ENCODE measurements at regions not wholly inside any gene's neighbourhood (a gene's known extent, or its start where the extent isn't known, plus 50 kb on each side); places are given as distances from the start of the nearest gene placed in this dataset.
"Not testable (repeated sequence)": the region's sequence is repeated elsewhere in the genome, so short reads cannot be mapped to it uniquely, and the experiment has no call there.

- TF ChIP-seq, protein P1, sequence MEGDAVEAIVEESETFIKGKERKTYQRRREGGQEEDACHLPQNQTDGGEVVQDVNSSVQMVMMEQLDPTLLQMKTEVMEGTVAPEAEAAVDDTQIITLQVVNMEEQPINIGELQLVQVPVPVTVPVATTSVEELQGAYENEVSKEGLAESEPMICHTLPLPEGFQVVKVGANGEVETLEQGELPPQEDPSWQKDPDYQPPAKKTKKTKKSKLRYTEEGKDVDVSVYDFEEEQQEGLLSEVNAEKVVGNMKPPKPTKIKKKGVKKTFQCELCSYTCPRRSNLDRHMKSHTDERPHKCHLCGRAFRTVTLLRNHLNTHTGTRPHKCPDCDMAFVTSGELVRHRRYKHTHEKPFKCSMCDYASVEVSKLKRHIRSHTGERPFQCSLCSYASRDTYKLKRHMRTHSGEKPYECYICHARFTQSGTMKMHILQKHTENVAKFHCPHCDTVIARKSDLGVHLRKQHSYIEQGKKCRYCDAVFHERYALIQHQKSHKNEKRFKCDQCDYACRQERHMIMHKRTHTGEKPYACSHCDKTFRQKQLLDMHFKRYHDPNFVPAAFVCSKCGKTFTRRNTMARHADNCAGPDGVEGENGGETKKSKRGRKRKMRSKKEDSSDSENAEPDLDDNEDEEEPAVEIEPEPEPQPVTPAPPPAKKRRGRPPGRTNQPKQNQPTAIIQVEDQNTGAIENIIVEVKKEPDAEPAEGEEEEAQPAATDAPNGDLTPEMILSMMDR (IDR thresholded peaks at IDR 0.05; ENCODE audit: low read depth, low read length): no peak
- DNase-seq: no peak
- no peaks in the 10 kb centered on the region for H3K36me3 ChIP-seq
- no peaks in the 10 kb centered on the region for H3K27me3 ChIP-seq (ENCODE audit: insufficient read depth, low read depth, severe bottlenecking)
- H3K4me3 ChIP-seq (ENCODE audit: low read depth, low read length): no peak overlapping the region
- H3K9me3 ChIP-seq (ENCODE audit: severe bottlenecking): no peaks in the 10 kb centered on the region
- H3K27ac ChIP-seq: no peak overlapping the region
Measured at GRCh38 chr7:80303315-80303714, 168.7 kb downstream of the GNAI1 start.

GRCh38 chr7:80302636-80303035 is 168.0 kb downstream of the GNAI1 start:
- no peak overlapping the region for H3K4me3 ChIP-seq (ENCODE audit: low read depth, low read length)
- no peak overlapping the region for H3K27ac ChIP-seq
- H3K27me3 ChIP-seq (ENCODE audit: insufficient read depth, low read depth, severe bottlenecking): no peaks in the 10 kb centered on the region
- H3K9me3 ChIP-seq (ENCODE audit: severe bottlenecking): no peaks in the 10 kb centered on the region
- H3K36me3 ChIP-seq: no peaks in the 10 kb centered on the region
- TF ChIP-seq, protein P1 (IDR thresholded peaks at IDR 0.05; ENCODE audit: low read depth, low read length): no peak
- no peak for DNase-seq

- H3K27ac ChIP-seq: no peak overlapping the region
- H3K27me3 ChIP-seq (ENCODE audit: insufficient read depth, low read depth, severe bottlenecking): no peaks in the 10 kb centered on the region
- no peak overlapping the region for H3K4me3 ChIP-seq (ENCODE audit: low read depth, low read length)
Measured at GRCh38 chr7:80302078-80302477, 167.4 kb downstream of the GNAI1 start.

DNA sequence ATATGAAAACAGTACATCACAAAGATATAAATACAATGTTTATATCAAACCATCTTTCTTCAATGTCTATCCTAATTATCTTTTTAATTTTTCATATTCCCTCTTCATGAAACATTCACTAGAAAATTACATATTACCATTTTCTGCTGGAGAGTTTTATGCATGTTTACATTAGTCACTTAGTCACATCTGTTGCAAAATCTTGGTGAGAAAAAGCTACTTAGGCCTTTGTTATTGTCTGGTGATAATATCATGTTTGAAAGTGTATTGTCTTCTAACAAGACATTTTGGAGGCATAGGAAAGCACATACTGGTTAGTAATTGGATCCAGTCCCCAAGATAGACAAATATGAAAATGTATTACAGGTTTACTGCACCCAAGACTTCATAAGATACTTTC is 163.6 kb downstream of the GNAI1 start:
- no peaks in the 10 kb centered on the region for H3K9me3 ChIP-seq (ENCODE audit: severe bottlenecking)
- TF ChIP-seq, protein P1 (IDR thresholded peaks at IDR 0.05; ENCODE audit: low read depth, low read length): no peak
- H3K27ac ChIP-seq: no peak overlapping the region
- DNase-seq: no peak
- H3K27me3 ChIP-seq (ENCODE audit: insufficient read depth, low read depth, severe bottlenecking): no peaks in the 10 kb centered on the region
- no peaks in the 10 kb centered on the region for H3K36me3 ChIP-seq
- H3K4me3 ChIP-seq (ENCODE audit: low read depth, low read length): no peak overlapping the region

More at GRCh38 chr7:80302078-80302477, 167.4 kb downstream of the GNAI1 start:
- DNase-seq: no peak
- Histone ChIP-seq H3K9me3 (ENCODE audit: severe bottlenecking) (no peaks in the 10 kb centered on the region), H3K36me3 (no peaks in the 10 kb centered on the region)
- TF ChIP-seq, protein P1 (IDR thresholded peaks at IDR 0.05; ENCODE audit: low read depth, low read length): no peak

DNA sequence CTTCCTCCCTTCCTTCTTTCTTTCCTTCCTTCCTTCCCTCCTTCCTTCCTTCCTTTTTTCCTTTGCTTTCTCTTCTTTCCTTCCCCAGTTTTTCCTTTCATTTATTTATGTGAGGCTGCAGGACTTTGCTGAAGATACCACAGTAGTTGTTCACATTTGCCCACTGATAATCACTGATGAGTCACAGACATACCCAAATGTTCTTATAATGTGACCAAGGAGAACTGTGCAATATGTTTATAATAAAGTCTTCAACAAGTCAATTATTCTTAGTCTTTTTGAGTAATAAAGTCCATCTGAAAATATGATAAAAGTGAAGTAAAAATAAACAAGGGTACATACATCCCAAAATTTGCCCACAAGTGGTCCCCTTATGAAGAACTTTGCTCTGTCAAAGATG is 159.7 kb downstream of the GNAI1 start:
- no peak for DNase-seq
- TF ChIP-seq, protein P1 (IDR thresholded peaks at IDR 0.05; ENCODE audit: low read depth, low read length): no peak

DNA sequence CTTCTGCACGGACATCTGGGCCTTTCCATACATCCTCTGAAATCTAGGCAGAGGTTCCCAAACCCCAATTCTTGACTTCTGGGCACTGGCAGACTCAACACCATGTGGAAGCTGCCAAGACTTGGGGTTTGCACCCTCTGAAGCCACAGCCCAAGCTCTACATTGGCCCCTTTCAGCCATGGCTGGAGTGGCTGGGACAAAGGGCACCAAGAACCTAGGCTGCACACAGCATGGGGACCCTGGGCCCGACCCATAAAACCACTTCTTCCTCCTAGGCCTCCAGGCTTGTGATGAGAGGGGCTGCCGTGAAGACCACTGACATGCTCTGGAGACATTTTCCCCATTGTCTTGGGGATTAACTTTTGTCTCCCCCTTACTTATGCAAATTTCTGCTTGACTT is 158.0 kb downstream of the GNAI1 start:
- not testable (repeated sequence) for H3K27me3 ChIP-seq (ENCODE audit: insufficient read depth, low read depth, severe bottlenecking); H3K4me3 ChIP-seq (ENCODE audit: low read depth, low read length); H3K36me3 ChIP-seq; DNase-seq; H3K9me3 ChIP-seq (ENCODE audit: severe bottlenecking); H3K27ac ChIP-seq

More for the DNA sequence above, 159.7 kb downstream of the GNAI1 start:
- Histone ChIP-seq H3K27me3 (ENCODE audit: insufficient read depth, low read depth, severe bottlenecking) (no peaks in the 10 kb centered on the region), H3K9me3 (ENCODE audit: severe bottlenecking) (no peaks in the 10 kb centered on the region), H3K4me3 (ENCODE audit: low read depth, low read length) (no peak overlapping the region), H3K36me3 (no peaks in the 10 kb centered on the region), H3K27ac (no peak overlapping the region)

All from WERI-Rb-1 (cell line).